DND-41 (cell line): ENCODE measurements at regions not wholly inside any gene's neighbourhood (a gene's known extent, or its start where the extent isn't known, plus 50 kb on each side); places are given as distances from the start of the nearest gene placed in this dataset.

Experiments
- CTCF ChIP-seq: IDR thresholded peaks from 2 replicates; pipeline ENCODE4 v1.5.1; 2012; ENCODE audit warnings: borderline replicate concordance, low read length, moderate library complexity, mild to moderate bottlenecking; ENCODE audit not compliant: poor library complexity, severe bottlenecking; ENCODE audit errors: extremely low read depth
- EZH2 ChIP-seq: IDR thresholded peaks from 3 replicates; pipeline ENCODE4 v1.6.1; 2012; ENCODE audit warnings: borderline replicate concordance, low read depth, mild to moderate bottlenecking, moderate library complexity, low read length, inconsistent platforms; ENCODE audit not compliant: severe bottlenecking

GRCh38 chr21:35811191-35811806 is 249.0 kb downstream of the SETD4 start:
- TF ChIP-seq CTCF, result no peak
- no peak for TF ChIP-seq EZH2
